ENCODE measurements at regions not wholly inside any gene's neighbourhood (a gene's known extent, or its start where the extent isn't known, plus 50 kb on each side); places are given as distances from the start of the nearest gene placed in this dataset.

GRCh38 chr3:177601152-177601551 is 403.9 kb upstream of the TBL1XR1 start:
- TF ChIP-seq CTCF (conservative IDR thresholded peaks at IDR 0.05) (no peak), EZH2 (IDR thresholded peaks at IDR 0.05; ENCODE audit: low read depth) (no peak)

All from PC-9 (cell line).